Large intestine (tissue), 3 donors: ENCODE measurements at regions not wholly inside any gene's neighbourhood (a gene's known extent, or its start where the extent isn't known, plus 50 kb on each side); places are given as distances from the start of the nearest gene placed in this dataset.

Experiments
- DNase-seq, 2 donors: peaks; one replicate each; pipeline versions ENCODE4 v3.0.0 to v3.0.0-alpha.2; 2013
- H3K27ac ChIP-seq: one replicate; pipeline ENCODE4 v1.5.1; 2013; ENCODE audit warnings: low read length
- H3K27me3 ChIP-seq: 2 replicates; pipeline ENCODE4 v1.6.1; 2013; ENCODE audit warnings: low read length; ENCODE audit not compliant: control insufficient read depth, insufficient read depth
- H3K36me3 ChIP-seq: 2 replicates; pipeline ENCODE4 v1.6.1; 2013; ENCODE audit warnings: low read length; ENCODE audit not compliant: control insufficient read depth, insufficient read depth
- H3K4me1 ChIP-seq: one replicate; pipeline ENCODE4 v1.6.1; 2013; ENCODE audit warnings: low read length; ENCODE audit not compliant: control insufficient read depth, insufficient read depth
- H3K4me3 ChIP-seq: one replicate; pipeline ENCODE4 v1.5.1; 2013; ENCODE audit warnings: low read length
- H3K9me3 ChIP-seq: one replicate; pipeline ENCODE4 v1.6.1; 2013; ENCODE audit warnings: mild to moderate bottlenecking, low read depth, low read length, moderate library complexity; ENCODE audit not compliant: control insufficient read depth
- WGBS: methylation state at CpG from one replicate; pipeline ENCODE4 v1.1.5; 2013; ENCODE audit warnings: low lambda C conversion rate; ENCODE audit not compliant: insufficient coverage; 5-methylcytosine and 5-hydroxymethylcytosine counted together

- Histone ChIP-seq H3K36me3 (no peaks in the 10 kb centered on the region), H3K27ac (no peak overlapping the region), H3K27me3 (no peaks in the 10 kb centered on the region), H3K4me3 (no peak overlapping the region), H3K9me3 (no peaks in the 10 kb centered on the region), H3K4me1 (peaks cover 2% of the 10 kb centered on the region)
- WGBS: 90% methylated on average over 2 of the region's 3 CpGs
- DNase-seq: no peak
Observed at GRCh38 chr18:43627848-43628530, 350.7 kb upstream of the SYT4 start.

- peaks cover 4% of the 10 kb centered on the region for H3K4me1 ChIP-seq
- DNase-seq: no peak
- no peaks in the 10 kb centered on the region for H3K9me3 ChIP-seq
- 17% methylated on average over 1 of the region's 2 CpGs for WGBS
- H3K27ac ChIP-seq: no peak overlapping the region
- no peaks in the 10 kb centered on the region for H3K36me3 ChIP-seq
- H3K4me3 ChIP-seq: no peak overlapping the region
- H3K27me3 ChIP-seq: no peaks in the 10 kb centered on the region
Observed at GRCh38 chr18:43634994-43635393, 357.7 kb upstream of the SYT4 start.

- Histone ChIP-seq H3K27me3 (no peaks in the 10 kb centered on the region), H3K9me3 (no peaks in the 10 kb centered on the region), H3K4me3 (no peak overlapping the region), H3K4me1 (peaks cover 4% of the 10 kb centered on the region), H3K27ac (no peak overlapping the region), H3K36me3 (no peaks in the 10 kb centered on the region)
- no peak for DNase-seq
- WGBS: no CpG with 5 or more reads among the region's 3 CpGs
Observed at GRCh38 chr18:43635397-43635796, 358.1 kb upstream of the SYT4 start.

GRCh38 chr18:43642727-43643330, 365.5 kb upstream of the SYT4 start:
- no peak overlapping the region for H3K4me3 ChIP-seq
- no peak for DNase-seq

GRCh38 chr18:43648002-43648401, 370.7 kb upstream of the SYT4 start:
- H3K4me3 ChIP-seq: no peak overlapping the region
- H3K9me3 ChIP-seq: no peaks in the 10 kb centered on the region
- H3K27me3 ChIP-seq: no peaks in the 10 kb centered on the region
- no peak for DNase-seq
- WGBS: no CpG with 5 or more reads among the region's 2 CpGs
- H3K27ac ChIP-seq: no peak overlapping the region
- no peaks in the 10 kb centered on the region for H3K36me3 ChIP-seq
- H3K4me1 ChIP-seq: no peaks in the 10 kb centered on the region

More at GRCh38 chr18:43642727-43643330, 365.5 kb upstream of the SYT4 start:
- H3K27ac ChIP-seq: no peak overlapping the region
- H3K9me3 ChIP-seq: no peaks in the 10 kb centered on the region
- WGBS: 20% methylated on average over 1 of the region's 4 CpGs
- H3K27me3 ChIP-seq: no peaks in the 10 kb centered on the region
- no peaks in the 10 kb centered on the region for H3K4me1 ChIP-seq
- no peaks in the 10 kb centered on the region for H3K36me3 ChIP-seq

GRCh38 chr18:43649649-43650357, 372.5 kb upstream of the SYT4 start:
- H3K27me3 ChIP-seq: no peaks in the 10 kb centered on the region
- DNase-seq: no peak
- WGBS: no CpG with 5 or more reads among the region's 1 CpG

GRCh38 chr18:43650426-43650825, 373.1 kb upstream of the SYT4 start:
- H3K27me3 ChIP-seq: no peaks in the 10 kb centered on the region
- no peaks in the 10 kb centered on the region for H3K36me3 ChIP-seq
- no peak for DNase-seq
- H3K9me3 ChIP-seq: no peaks in the 10 kb centered on the region
- no peak overlapping the region for H3K27ac ChIP-seq
- WGBS: 90% methylated on average over 2 of the region's 2 CpGs
- H3K4me1 ChIP-seq: no peaks in the 10 kb centered on the region
- no peak overlapping the region for H3K4me3 ChIP-seq

More at GRCh38 chr18:43649649-43650357, 372.5 kb upstream of the SYT4 start:
- no peaks in the 10 kb centered on the region for H3K9me3 ChIP-seq
- no peaks in the 10 kb centered on the region for H3K4me1 ChIP-seq
- no peak overlapping the region for H3K27ac ChIP-seq
- H3K4me3 ChIP-seq: no peak overlapping the region
- no peaks in the 10 kb centered on the region for H3K36me3 ChIP-seq

- DNase-seq: no peak
- WGBS: 0% methylated on average over 1 of the region's 2 CpGs
- no peaks in the 10 kb centered on the region for H3K4me1 ChIP-seq
Observed at GRCh38 chr18:43651057-43651456, 373.8 kb upstream of the SYT4 start.

GRCh38 chr18:43656547-43656946, 379.3 kb upstream of the SYT4 start:
- H3K4me1 ChIP-seq: no peaks in the 10 kb centered on the region
- H3K9me3 ChIP-seq: no peaks in the 10 kb centered on the region
- no peak for DNase-seq
- H3K27me3 ChIP-seq: no peaks in the 10 kb centered on the region
- H3K36me3 ChIP-seq: no peaks in the 10 kb centered on the region
- WGBS: 94% methylated on average over 2 of the region's 2 CpGs
- H3K27ac ChIP-seq: no peak overlapping the region
- no peak overlapping the region for H3K4me3 ChIP-seq

More at GRCh38 chr18:43651057-43651456, 373.8 kb upstream of the SYT4 start:
- Histone ChIP-seq H3K36me3 (no peaks in the 10 kb centered on the region), H3K4me3 (no peak overlapping the region), H3K9me3 (no peaks in the 10 kb centered on the region), H3K27me3 (no peaks in the 10 kb centered on the region), H3K27ac (no peak overlapping the region)

- Histone ChIP-seq H3K9me3 (no peaks in the 10 kb centered on the region), H3K4me3 (no peak overlapping the region), H3K4me1 (no peaks in the 10 kb centered on the region), H3K27ac (no peak overlapping the region), H3K36me3 (no peaks in the 10 kb centered on the region), H3K27me3 (no peaks in the 10 kb centered on the region)
- DNase-seq: peak in 1 of 2 donors; percentile 5
- WGBS: no CpG with 5 or more reads among the region's 2 CpGs
Observed at GRCh38 chr18:43661570-43661969, 384.3 kb upstream of the SYT4 start.
